ENCODE measurements at regions not wholly inside any gene's neighbourhood (a gene's known extent, or its start where the extent isn't known, plus 50 kb on each side); places are given as distances from the start of the nearest gene placed in this dataset.

DNA sequence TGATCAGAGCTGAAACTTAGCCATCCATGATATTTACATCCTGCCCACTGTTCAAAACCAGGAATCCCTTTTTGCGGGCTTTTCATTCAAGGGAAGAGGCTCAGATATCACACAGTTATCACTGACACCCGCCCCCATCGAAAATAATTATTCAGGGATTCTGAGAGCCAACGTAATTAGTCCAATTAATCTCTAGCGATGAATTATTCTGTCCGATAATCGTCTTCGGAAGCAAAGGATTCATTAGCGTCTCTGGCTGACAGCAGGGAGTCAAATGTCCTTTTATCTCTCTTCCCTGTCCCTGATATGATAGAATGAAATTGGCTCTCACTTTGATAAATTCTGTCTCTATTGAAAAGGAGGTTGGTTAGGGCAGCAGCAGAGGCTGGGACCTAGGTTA lies 140.4 kb upstream of the IPO9 start:
- TF ChIP-seq, protein P1, sequence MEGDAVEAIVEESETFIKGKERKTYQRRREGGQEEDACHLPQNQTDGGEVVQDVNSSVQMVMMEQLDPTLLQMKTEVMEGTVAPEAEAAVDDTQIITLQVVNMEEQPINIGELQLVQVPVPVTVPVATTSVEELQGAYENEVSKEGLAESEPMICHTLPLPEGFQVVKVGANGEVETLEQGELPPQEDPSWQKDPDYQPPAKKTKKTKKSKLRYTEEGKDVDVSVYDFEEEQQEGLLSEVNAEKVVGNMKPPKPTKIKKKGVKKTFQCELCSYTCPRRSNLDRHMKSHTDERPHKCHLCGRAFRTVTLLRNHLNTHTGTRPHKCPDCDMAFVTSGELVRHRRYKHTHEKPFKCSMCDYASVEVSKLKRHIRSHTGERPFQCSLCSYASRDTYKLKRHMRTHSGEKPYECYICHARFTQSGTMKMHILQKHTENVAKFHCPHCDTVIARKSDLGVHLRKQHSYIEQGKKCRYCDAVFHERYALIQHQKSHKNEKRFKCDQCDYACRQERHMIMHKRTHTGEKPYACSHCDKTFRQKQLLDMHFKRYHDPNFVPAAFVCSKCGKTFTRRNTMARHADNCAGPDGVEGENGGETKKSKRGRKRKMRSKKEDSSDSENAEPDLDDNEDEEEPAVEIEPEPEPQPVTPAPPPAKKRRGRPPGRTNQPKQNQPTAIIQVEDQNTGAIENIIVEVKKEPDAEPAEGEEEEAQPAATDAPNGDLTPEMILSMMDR (IDR thresholded peaks at IDR 0.05; ENCODE audit: unreplicated experiment): no peak
- BruUV-seq (replicated peaks): no TSS peak
- H3K4me3 Mint-ChIP-seq (ENCODE audit: low read depth, unreplicated experiment): no peak overlapping the region
- H3K27me3 Mint-ChIP-seq (ENCODE audit: unreplicated experiment): no peaks in the 10 kb centered on the region
- H3K9me3 Mint-ChIP-seq (ENCODE audit: low read depth, unreplicated experiment): no peaks in the 10 kb centered on the region
- no peak for DNase-seq
- H3K4me1 Mint-ChIP-seq (ENCODE audit: low read depth, unreplicated experiment): peaks cover 22% of the 10 kb centered on the region
- H3K27ac Mint-ChIP-seq (ENCODE audit: unreplicated experiment): no peak overlapping the region
- no peaks in the 10 kb centered on the region for H3K36me3 Mint-ChIP-seq (ENCODE audit: insufficient read depth, unreplicated experiment)
- intact Hi-C loops (cut with micrococcal nuclease; ENCODE audit: unreplicated experiment): no loop called here
- CTCF ChIA-PET: no interaction called here

DNA sequence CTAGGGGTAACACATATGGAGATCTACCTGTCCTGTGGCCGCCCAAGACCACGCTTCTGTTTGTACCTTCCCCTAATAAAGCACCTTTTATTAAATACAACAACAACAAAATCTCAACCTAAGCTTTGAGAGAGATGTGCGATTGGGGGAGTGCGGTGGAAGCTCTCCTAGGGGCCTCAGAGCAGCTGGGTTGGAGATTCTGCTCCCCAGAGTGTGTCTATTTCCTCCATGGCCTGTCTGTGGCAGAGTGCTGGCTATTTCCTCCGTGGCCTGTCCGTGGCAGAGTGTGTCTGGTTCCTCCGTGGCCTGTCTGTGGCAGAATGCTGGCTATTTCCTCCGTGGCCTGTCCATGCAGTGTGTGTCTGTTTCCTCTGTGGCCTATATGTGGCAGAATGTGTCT lies 139.3 kb upstream of the IPO9 start:
- DNase-seq: no peak
- intact Hi-C loops (cut with micrococcal nuclease; ENCODE audit: unreplicated experiment): no loop called here
- TF ChIP-seq, protein P1 (IDR thresholded peaks at IDR 0.05; ENCODE audit: unreplicated experiment): no peak
- CTCF ChIA-PET: no interaction called here
- Mint-ChIP-seq H3K36me3 (ENCODE audit: insufficient read depth, unreplicated experiment) (no peaks in the 10 kb centered on the region), H3K27me3 (ENCODE audit: unreplicated experiment) (no peaks in the 10 kb centered on the region), H3K4me3 (ENCODE audit: low read depth, unreplicated experiment) (no peak overlapping the region), H3K9me3 (ENCODE audit: low read depth, unreplicated experiment) (no peaks in the 10 kb centered on the region), H3K27ac (ENCODE audit: unreplicated experiment) (no peak overlapping the region), H3K4me1 (ENCODE audit: low read depth, unreplicated experiment) (peaks cover 22% of the 10 kb centered on the region)
- no TSS peak for BruUV-seq (replicated peaks)

GRCh38 chr1:201690528-201690927 lies 138.4 kb upstream of the IPO9 start:
- TF ChIP-seq, protein P1 (IDR thresholded peaks at IDR 0.05; ENCODE audit: unreplicated experiment): no peak
- CTCF ChIA-PET: no interaction called here
- Mint-ChIP-seq H3K27me3 (ENCODE audit: unreplicated experiment) (peaks cover 1% of the 10 kb centered on the region), H3K9me3 (ENCODE audit: low read depth, unreplicated experiment) (no peaks in the 10 kb centered on the region), H3K36me3 (ENCODE audit: insufficient read depth, unreplicated experiment) (no peaks in the 10 kb centered on the region), H3K4me3 (ENCODE audit: low read depth, unreplicated experiment) (no peak overlapping the region), H3K4me1 (ENCODE audit: low read depth, unreplicated experiment) (peaks cover 18% of the 10 kb centered on the region), H3K27ac (ENCODE audit: unreplicated experiment) (no peak overlapping the region)
- no peak for DNase-seq
- intact Hi-C loops (cut with micrococcal nuclease; ENCODE audit: unreplicated experiment): no loop called here
- no TSS peak for BruUV-seq (replicated peaks)

GRCh38 chr1:201691716-201692554 lies 137.0 kb upstream of the IPO9 start:
- Mint-ChIP-seq H3K27me3 (ENCODE audit: unreplicated experiment) (peaks cover 12% of the 10 kb centered on the region), H3K27ac (ENCODE audit: unreplicated experiment) (no peak overlapping the region), H3K4me3 (ENCODE audit: low read depth, unreplicated experiment) (no peak overlapping the region), H3K9me3 (ENCODE audit: low read depth, unreplicated experiment) (no peaks in the 10 kb centered on the region), H3K4me1 (ENCODE audit: low read depth, unreplicated experiment) (peaks cover 4% of the 10 kb centered on the region), H3K36me3 (ENCODE audit: insufficient read depth, unreplicated experiment) (no peaks in the 10 kb centered on the region)
- intact Hi-C loops (cut with micrococcal nuclease; ENCODE audit: unreplicated experiment): no loop called here
- CTCF ChIA-PET: no interaction called here
- DNase-seq: no peak
- BruUV-seq (replicated peaks): no TSS peak
- TF ChIP-seq, protein P1 (IDR thresholded peaks at IDR 0.05; ENCODE audit: unreplicated experiment): no peak
